NB4 (cell line): ENCODE measurements at regions not wholly inside any gene's neighbourhood (a gene's known extent, or its start where the extent isn't known, plus 50 kb on each side); places are given as distances from the start of the nearest gene placed in this dataset.

Experiments used
- CTCF ChIP-seq: IDR thresholded peaks from one replicate; pipeline ENCODE4 v1.5.1; 2012; ENCODE audit warnings: low read depth, low read length
- MYC ChIP-seq: IDR thresholded peaks from 2 replicates; pipeline ENCODE4 v1.6.1; 2011; ENCODE audit warnings: low read depth, low read length
- POLR2A ChIP-seq: IDR thresholded peaks from 2 replicates; pipeline ENCODE4 v1.6.1; 2011; ENCODE audit warnings: mild to moderate bottlenecking; ENCODE audit not compliant: insufficient read length; ENCODE audit errors: extremely low read depth

GRCh38 chr10:78556705-78557432 lies 511.9 kb upstream of the ZMIZ1 start:
- TF ChIP-seq MYC (no peak), CTCF (no peak), POLR2A (no peak)
